ENCODE measurements at regions not wholly inside any gene's neighbourhood (a gene's known extent, or its start where the extent isn't known, plus 50 kb on each side); places are given as distances from the start of the nearest gene placed in this dataset.
A peak's percentile ranks its signal among the peaks of the same experiment; 100 is the strongest.

GRCh38 chr6:26211963-26212362 is 124.7 kb downstream of the HFE start:
- no peak for TF ChIP-seq CTCF (conservative IDR thresholded peaks at IDR 0.05; ENCODE audit: low read depth, low read length)
- H3K4me3 ChIP-seq (ENCODE audit: low read depth, low read length): no peak overlapping the region
- DNase-seq (ENCODE audit: low read depth): no peak

GRCh38 chr6:26213334-26214075 is 126.3 kb downstream of the HFE start:
- TF ChIP-seq CTCF (conservative IDR thresholded peaks at IDR 0.05; ENCODE audit: low read depth, low read length): no peak
- no peak for DNase-seq (ENCODE audit: low read depth)

GRCh38 chr6:26214803-26215584 is 127.8 kb downstream of the HFE start:
- TF ChIP-seq CTCF (conservative IDR thresholded peaks at IDR 0.05; ENCODE audit: low read depth, low read length): no peak
- no peak for DNase-seq (ENCODE audit: low read depth)
- peak overlapping the region; percentile 57 for H3K4me3 ChIP-seq (ENCODE audit: low read depth, low read length)

More at GRCh38 chr6:26213334-26214075, 126.3 kb downstream of the HFE start:
- H3K4me3 ChIP-seq (ENCODE audit: low read depth, low read length): no peak overlapping the region

GRCh38 chr6:26215585-26216358 is 128.5 kb downstream of the HFE start:
- TF ChIP-seq CTCF (conservative IDR thresholded peaks at IDR 0.05; ENCODE audit: low read depth, low read length): no peak
- H3K4me3 ChIP-seq (ENCODE audit: low read depth, low read length): peak overlapping the region; percentile 57
- no peak for DNase-seq (ENCODE audit: low read depth)

- peak overlapping the region; percentile 63 for H3K4me3 ChIP-seq (ENCODE audit: low read depth, low read length)
- no peak for TF ChIP-seq CTCF (conservative IDR thresholded peaks at IDR 0.05; ENCODE audit: low read depth, low read length)
- DNase-seq (ENCODE audit: low read depth): peak; percentile 99
Observed at GRCh38 chr6:26216359-26216885, 129.2 kb downstream of the HFE start.

GRCh38 chr6:26216886-26217713 is 129.9 kb downstream of the HFE start:
- TF ChIP-seq CTCF (conservative IDR thresholded peaks at IDR 0.05; ENCODE audit: low read depth, low read length): no peak
- H3K4me3 ChIP-seq (ENCODE audit: low read depth, low read length): peak overlapping the region; percentile 63
- no peak for DNase-seq (ENCODE audit: low read depth)
